Right ventricle myocardium inferior (tissue), 1 donor: ENCODE measurements at regions not wholly inside any gene's neighbourhood (a gene's known extent, or its start where the extent isn't known, plus 50 kb on each side); places are given as distances from the start of the nearest gene placed in this dataset.
A peak's percentile ranks its signal among the peaks of the same experiment; 100 is the strongest.

Experiments used
- ATAC-seq: fragments of 200-7000 bp; cut with Tn5 transposase; one replicate; pipeline ENCODE4 v1.9.1; 2020; ENCODE audit warnings: mild to moderate bottlenecking, moderate library complexity
- DNase-seq: peaks from one replicate; pipeline ENCODE4 v3.0.0; 2021; ENCODE audit errors: missing footprints
- intact Hi-C: fragments of 100-400 bp; cut with DNase I; formaldehyde crosslinking; loops from one replicate; pipeline ENCODE4 v1.11.0; 2022
- donor health status: DM: no; HTN: yes; CAD: no; lungs with severe emphysema.

DNA sequence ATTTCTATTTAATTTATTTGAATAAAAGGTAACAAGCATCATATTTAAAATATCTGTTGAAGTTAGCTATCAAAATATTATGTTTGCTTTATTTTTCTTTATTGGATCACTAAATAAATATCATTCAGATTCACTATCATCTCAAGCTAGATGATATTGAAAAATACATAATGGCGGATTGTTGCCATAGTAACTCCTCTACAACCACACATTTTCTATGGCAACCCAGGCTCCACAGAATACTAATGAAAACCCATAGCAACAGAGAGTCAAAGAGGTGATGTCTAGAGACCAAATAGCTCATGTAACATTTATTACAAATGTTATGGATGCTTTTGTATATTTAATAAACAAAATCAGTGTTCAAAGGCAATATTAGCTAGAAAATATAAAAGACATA, 148.9 kb upstream of the CDK1 start:
- intact Hi-C loops = no loop called here
- no peak for DNase-seq
- no peak for ATAC-seq

DNA sequence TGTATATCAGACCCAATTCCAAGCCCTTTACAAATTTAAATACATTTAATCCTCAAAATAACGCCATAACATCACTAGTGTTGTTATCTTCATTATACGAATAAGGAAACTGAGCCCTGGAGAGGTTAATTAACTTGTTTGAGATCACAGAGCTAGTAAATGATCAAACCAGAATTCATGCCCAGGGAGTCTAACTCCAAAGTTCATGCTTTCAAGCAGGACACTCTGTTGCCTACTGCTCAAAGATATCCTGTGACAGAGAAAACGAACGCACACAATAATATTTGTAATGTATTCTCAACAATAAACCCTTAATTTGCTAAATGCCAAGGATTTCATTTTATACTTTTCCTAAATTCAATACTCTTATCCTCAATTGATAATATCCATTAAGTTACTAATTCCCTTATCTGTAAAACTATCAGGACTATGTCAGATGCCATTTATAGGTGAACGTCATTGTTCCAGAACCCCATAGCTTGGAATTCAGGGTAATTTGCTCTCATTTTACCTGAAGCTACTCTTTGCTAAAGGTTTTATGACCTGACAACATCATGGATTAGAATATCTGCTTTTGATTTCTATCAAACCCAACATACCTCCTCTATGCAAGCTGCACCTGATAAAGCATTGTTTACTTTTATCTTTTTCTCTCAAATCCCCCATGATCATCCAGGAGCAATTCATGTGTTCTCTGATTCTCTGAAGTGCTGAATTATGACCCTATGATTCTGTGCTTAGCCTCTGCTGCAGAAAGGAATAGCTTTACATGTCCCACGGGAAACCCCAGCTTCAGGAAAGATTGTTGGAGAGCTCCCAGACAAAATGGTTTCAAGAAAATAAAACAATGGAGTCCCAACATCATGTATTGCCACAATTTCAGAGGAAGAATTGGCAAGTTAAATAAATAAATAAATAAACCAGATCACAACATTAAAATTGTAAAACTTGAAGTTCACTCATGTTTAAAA, 150.2 kb upstream of the CDK1 start:
- ATAC-seq (no peak), DNase-seq (no peak)
- intact Hi-C loops = no loop called here

DNA sequence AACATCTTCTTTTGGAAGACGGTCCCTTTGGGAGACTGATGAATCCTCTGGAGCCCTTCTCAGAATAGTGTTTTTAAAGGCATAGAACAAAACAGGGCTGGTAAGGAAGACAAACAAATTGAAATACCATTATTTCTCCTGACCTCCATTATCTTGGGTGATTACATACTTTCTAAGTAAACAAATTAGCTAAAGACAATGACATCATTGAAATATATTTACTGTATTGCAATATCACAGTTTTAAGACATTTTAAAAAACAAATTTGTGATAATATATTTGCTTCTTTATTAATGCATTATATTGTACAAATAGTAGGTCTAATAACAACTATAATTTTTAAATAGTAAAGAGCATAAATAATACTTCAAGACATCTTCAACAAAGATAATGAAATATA, 152.2 kb upstream of the CDK1 start:
- intact Hi-C loops = no loop called here
- DNase-seq (no peak), ATAC-seq (no peak)

DNA sequence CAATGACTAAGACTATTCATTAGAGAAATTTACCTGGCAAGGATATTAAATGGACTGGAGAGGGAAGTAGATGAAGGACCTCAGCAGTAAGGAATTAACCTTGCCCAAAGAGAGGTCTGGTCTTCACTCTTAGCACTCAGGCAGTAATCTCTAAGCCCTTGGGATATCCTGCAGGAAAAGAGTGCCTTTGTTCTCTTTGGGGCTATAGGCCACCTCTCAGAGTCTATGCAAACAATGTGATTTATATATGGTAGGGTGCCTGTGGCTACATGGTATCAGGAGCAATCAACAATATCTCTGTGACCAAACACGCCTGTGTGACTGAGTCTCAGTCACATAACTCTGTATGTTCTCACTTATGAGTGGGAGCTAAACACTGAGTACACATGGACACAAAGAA, 154.7 kb upstream of the CDK1 start:
- DNase-seq = no peak
- no peak for ATAC-seq
- intact Hi-C loops = no loop called here

DNA sequence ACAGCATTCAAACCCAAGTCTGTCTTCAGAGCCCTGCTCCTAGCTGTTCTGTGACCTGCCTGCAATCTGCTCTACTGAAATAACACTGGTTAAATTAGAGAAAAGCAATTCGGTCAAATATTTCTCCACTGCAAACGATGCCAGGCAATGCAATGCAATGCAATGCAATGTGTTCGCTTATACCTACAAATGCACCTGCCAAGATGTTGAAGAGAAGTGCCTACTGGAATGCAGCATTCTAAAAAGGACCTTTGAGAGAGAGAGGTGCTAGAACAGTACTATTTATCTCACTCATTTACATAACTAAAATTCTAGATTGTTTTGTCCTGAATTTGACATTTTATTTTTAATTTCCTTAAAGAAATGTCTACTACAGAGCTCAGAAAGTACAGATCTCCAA, 157.3 kb upstream of the CDK1 start:
- intact Hi-C loops = no loop called here
- DNase-seq = no peak
- ATAC-seq = no peak

DNA sequence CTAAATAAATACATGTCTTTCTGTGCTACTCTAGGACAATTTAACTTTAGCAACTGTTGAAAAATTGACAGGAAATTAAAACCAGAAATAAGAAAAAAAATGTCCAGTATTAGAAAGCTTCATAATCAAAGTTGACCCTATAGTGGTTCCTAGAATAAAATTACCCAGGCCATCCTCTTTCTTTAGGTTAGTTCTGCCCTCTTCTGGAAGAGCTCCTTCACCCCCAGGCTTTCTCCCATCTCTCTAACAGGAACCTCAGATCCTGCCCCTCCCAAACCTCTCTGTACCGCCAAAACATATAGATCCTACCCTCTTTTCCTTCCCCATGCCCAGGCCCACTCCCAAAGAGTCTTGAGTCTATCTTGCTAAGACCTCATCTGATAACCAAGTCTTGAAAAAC, 159.4 kb upstream of the CDK1 start:
- DNase-seq = no peak
- ATAC-seq = no peak
- intact Hi-C loops = loop anchor here (5.0 to 10.0 kb wide), 2 partner anchors 67 to 174 kb away; no protein-coding TSS in a partner anchor

DNA sequence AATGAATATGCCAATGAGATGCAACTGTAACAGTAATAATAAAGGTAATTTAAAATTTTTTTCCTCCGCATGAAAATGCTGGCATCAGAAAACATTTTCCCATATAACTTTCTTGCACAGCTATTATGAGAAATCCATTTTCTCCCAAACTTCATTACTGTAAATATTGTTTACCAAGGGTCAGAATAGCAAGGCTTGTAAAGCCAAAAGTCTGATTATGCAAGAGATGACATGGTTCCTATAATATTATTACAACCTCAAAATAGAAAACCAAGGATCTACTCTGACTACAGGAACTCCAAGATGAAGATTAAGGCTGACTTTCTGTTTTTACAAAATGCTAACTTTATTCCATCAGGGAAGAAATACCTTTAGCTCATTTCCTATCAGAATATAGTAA, 162.7 kb upstream of the CDK1 start:
- no peak for ATAC-seq
- intact Hi-C loops = loop anchor here (5.0 to 10.0 kb wide), 2 partner anchors 63 to 171 kb away; no protein-coding TSS in a partner anchor
- no peak for DNase-seq

DNA sequence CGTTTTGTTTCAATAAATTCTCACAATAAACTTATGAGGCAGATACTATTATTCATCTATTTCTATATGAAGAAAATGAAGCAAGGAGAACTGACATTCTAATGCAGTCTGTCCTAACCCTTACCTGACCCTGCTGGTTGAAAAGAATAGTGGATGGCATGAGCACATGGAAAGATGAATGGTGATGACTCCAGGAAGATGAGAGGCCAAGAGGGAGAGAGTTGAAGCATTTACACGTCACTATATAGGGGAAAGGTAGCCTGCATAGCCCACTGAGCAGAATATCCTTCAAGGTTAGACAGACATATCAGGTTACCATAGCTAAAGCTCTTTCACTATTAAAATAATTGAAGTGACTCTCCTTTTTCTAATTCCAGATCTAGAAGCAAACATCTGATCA, 163.9 kb upstream of the CDK1 start:
- no peak for DNase-seq
- intact Hi-C loops = loop anchor here (10.0 kb wide), 1 partner anchor 170 kb away; no protein-coding TSS in a partner anchor
- no peak for ATAC-seq

DNA sequence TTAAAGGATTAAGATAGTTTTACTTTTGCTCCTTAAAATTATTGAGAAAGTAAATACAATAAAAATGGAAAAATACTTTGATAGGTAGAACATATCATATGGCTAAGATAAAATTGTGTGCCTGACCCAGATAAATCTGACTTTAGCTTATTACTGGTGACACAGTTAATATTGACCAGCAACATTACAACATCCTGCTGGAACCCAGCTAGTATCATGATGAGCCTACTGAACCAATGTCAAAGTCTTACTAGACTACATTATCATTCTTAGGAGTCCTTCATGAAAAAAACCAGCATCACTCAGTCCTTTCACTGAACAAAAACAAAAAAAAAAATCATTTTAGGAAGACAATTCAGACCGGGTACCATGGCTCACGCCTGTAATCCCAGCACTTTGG, 164.8 kb upstream of the CDK1 start:
- DNase-seq (no peak), ATAC-seq (no peak)
- intact Hi-C loops = loop anchor here (10.0 kb wide), 1 partner anchor 169 kb away; no protein-coding TSS in a partner anchor

DNA sequence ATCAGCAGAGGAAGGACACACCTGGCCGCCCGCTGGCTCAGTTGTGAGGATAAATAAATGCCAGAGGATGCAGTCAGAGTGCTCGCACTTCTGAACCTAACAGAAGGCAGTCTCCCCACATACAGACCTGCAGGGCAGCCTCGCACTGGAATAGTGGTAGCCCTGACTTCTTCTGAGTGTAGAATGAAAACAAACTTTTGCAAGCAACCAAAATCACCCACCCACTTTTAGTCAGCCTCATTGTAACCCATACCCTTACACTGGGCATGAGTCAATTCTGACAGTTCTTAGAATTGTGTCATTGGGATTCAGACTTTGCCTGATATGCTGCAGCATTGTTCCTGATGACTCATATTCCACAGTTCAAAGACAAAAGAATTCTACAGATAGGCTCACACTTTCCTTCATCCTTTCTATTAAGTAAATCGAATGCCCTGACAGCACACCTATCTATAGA, 167.0 kb upstream of the CDK1 start:
- ATAC-seq = no peak
- peak; percentile 58 for DNase-seq
- intact Hi-C loops = loop anchor here (10.0 kb wide), 1 partner anchor 167 kb away; no protein-coding TSS in a partner anchor

DNA sequence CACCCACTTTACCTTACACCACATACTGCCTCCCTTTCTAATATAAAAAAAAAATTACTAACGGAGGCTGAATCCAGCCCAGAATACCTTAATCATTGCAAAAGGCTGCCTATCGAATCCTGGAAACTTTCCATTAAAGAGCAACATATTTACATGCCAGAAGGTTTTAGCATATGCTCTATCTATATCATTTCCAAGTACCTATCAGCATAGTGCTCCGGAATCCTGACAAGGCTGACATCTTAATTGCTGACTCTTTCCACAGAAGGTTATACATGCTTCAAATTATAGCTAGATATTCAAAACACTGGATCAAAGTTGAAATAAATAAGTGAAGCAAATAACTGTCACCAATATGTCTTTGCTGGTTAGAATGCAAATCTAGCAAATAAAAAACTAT, 170.9 kb upstream of the CDK1 start:
- intact Hi-C loops = no loop called here
- ATAC-seq (no peak), DNase-seq (no peak)

DNA sequence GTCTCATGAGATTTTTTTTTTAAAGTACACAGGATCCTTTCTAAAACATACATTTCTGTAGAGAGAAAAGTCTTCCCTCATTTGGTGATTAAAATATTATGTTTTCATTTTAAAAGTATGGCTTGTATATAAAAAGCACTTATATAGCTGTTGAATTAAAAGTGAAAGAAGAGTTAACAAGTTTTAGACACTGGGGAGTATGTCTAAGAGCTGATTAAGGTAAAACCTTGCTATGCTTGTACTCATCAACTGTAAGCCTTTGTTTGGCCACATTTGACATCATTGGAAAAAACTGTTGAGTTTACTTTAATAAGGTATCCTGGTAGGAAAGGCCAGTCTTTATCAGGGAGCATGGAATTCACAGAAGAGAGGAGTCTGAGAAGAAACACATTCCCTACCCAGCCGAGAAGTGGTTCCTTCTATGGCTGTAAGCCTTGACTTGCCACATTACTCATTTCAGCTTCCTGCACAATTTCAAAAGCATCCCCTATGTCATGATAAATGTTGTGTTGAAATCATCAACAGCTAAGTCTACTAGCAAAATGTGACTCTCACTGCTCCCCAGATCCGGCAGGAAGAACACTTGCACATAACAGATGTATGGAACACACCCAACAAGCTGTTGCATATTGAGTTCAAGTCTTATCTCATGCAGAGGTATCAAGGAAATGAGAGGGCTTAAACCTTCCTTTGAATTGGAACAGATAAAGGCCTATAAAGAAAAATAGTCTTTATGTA, 171.8 kb upstream of the CDK1 start:
- intact Hi-C loops = no loop called here
- DNase-seq (no peak), ATAC-seq (no peak)

DNA sequence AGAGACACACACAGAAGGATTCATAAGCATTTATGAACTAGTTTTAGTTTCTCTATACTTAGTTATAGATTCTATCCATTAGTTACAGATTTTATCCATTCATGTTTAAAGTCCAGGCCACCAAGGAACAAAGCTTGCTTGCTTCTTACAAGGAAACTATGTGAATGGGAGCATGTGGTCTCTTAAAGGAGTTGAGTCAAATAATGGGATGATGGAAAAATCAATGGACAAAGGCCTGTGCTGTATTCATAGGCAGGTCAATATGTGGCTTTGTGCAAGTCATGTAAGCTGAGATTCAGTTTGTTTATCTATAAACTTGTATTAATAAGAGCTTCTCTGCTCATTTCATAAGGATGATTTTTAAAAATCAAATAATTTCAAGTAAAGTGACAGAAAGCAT, 172.8 kb upstream of the CDK1 start:
- intact Hi-C loops = no loop called here
- DNase-seq (no peak), ATAC-seq (no peak)

DNA sequence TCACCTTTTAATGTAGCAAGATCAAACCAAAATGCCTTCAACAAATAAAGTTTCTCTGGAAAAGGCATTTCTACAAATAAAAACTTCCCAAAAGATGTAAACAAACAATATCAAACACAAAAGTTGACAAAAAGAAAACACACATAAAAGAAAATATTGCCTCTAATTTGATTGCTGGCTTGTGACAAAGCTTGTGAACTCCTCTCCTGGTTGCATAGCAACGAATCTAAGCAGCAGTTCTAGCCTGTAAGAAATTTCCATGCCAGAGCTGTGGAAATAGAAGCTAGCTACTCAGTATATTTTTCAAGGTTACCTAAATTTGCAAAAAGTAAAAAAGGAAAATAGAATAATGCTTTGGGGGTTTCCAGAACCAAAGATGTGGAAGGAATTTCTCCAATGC, 173.9 kb upstream of the CDK1 start:
- no peak for DNase-seq
- intact Hi-C loops = no loop called here
- no peak for ATAC-seq

DNA sequence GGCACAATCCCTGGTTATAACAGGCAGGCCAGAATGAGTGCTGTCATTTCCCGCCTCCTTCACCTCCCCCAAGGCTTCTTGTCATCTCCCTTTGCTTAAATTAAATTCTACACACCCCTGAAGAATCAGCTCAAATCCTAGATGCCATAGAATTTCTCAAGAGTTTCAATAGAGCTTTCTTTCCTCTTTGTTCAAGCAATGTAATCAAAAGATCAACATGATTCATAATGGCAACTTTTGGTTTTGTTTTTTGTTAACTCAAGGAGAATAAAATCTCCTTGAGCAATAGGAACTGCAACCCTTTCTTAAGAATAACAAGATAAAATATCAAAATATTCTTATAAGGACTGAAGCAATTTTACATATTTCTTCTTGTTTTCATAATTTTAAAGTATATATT, 180.8 kb upstream of the CDK1 start:
- ATAC-seq = no peak
- intact Hi-C loops = no loop called here
- no peak for DNase-seq

DNA sequence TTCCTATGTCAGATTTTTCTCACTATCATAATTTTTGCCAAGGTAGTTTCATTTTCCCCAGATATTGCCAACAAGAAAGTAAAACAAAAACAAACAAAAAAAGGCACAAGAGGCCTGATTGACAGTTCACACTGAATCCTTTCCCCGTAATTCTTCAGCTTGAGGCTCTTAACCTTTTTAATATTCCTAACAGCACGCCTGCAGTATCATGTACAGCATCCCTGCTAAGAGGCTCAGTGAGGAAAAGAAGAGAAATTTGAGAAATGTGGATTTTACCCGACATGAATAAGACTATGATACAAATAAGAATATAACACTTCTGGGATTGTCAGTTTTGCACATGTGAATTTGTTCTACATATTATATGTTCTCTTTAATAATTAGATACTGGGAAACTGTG, 182.4 kb upstream of the CDK1 start:
- intact Hi-C loops = no loop called here
- ATAC-seq (no peak), DNase-seq (no peak)

DNA sequence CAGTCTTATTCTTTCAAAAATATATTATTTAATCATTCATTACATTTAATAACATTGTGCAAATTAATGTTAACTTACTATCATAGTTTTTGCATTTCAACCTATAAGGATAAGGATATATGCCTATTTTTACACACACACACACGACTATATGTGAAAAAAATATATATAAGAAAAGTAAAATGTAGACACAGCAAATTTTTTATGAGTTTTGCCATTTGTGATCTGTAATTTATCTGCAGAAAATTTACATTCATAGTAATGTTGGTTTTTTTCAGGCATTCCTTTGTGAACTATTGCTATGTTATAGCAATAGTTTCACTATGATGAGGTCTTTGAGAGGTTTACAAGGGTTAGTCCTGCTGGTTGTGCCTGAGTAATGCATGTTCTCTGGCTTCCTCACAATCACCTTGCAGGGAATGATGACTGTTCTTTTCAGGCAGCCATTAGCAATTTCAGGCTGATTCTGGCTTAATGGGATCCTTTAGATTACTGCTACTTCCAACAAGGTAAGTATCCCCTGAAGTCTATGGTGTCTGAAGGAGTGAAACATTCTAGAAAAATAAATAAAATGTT, 183.7 kb upstream of the CDK1 start:
- intact Hi-C loops = no loop called here
- ATAC-seq (no peak), DNase-seq (no peak)

DNA sequence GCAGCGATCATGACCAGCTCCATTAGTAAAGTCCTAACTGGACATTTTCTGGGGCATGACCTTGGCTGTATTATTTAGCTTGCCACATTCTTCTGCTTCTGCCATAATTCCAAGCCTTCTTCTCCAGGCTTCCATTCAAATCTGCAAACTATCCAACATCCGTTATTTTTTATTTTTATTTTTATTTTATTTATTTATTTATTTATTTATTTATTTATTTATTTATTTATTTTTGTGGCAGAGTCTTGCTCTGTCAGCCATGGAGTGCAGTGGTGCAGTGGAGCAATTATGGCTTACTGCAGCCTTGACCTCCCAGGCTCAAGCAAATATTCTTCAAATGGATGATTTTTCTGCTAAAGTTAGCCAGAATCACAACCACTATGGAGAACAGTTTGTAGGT, 187.2 kb upstream of the CDK1 start:
- intact Hi-C loops = no loop called here
- ATAC-seq (no peak), DNase-seq (no peak)

DNA sequence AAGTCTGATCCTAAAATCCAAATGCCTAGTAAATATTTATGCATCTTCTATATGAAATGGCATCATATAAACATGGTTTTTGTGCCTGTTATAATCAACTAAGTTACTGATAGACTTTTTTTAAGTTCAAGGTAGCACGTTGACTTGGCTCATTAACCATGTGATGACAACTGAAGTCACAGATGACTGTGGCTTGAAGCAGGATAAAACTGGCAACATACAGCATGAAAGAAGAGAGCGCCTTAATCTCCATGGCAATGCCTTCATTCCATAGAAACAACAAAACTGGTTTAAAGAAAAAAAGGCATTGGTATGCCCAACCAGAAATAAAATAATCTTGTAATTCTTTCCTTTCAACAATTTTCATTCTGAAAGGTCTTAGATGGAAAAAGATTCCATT, 188.9 kb upstream of the CDK1 start:
- intact Hi-C loops = no loop called here
- ATAC-seq (no peak), DNase-seq (no peak)
